ENCODE measurements at regions not wholly inside any gene's neighbourhood (a gene's known extent, or its start where the extent isn't known, plus 50 kb on each side); places are given as distances from the start of the nearest gene placed in this dataset.

DNA sequence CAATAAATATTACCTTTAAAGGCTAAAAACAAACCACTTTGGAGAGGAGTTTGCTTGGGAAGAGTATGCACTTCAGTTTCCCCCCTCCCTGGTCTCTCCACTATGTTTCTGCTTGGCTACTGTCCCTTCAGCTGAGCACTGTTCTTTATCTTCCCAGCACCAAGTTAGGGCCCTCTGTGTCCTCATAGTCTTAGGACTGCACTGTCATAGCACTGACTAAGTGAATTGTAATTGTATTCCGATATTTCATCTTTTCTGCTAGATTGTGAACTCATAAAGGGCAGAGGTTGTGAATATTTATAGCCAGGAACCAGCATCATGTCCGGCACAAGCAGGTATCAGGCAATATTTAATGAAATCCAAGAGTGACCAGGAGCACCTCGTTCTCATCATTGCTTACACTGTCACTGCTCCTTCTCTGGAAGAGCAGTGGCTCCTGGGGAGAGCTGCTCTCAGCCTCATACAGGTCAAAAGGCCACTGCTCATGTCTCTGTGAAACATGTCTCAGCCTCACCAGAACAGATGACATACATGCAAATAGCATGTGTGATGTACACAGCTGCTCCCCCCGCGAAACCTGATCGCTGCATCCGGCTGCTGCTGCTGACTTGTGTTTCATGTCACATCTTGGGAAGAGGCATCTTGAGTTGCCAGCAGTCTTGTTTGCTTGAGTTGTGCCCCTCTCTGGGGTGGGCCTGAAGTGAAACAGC, 279.7 kb upstream of the MSX2 start:
- TF ChIP-seq CTCF (conservative IDR thresholded peaks at IDR 0.05; ENCODE audit: low read length), result no peak
- TF ChIP-seq EZH2phosphoT487 (IDR thresholded peaks at IDR 0.05; ENCODE audit: borderline replicate concordance, low read depth, low read length), result no peak

Measured in OCI-LY7 (cell line).